Right lobe of liver (tissue), 6 donors: ENCODE measurements at regions not wholly inside any gene's neighbourhood (a gene's known extent, or its start where the extent isn't known, plus 50 kb on each side); places are given as distances from the start of the nearest gene placed in this dataset.

Source experiments
- ATAC-seq, 4 donors: fragments of 200-7000 bp; cut with Tn5 transposase; one replicate each; pipeline ENCODE4 v1.9.1; 2020; ENCODE audit warnings: mild to moderate bottlenecking in 4 of 4, moderate library complexity in 4 of 4
- DNase-seq, 3 donors: peaks; one replicate each; pipeline ENCODE4 v3.0.0-alpha.2; 2020
- H3K27ac ChIP-seq, 3 donors: fragments of 200-600 bp; one replicate each; pipeline ENCODE4 v1.8.0; 2022
- H3K27me3 ChIP-seq, 2 donors: fragments of 200-600 bp; one replicate each; pipeline ENCODE4 v1.8.0; 2022
- H3K36me3 ChIP-seq, 4 donors: fragments of 200-600 bp; sonication (generic) in 1 of 4; one replicate each; pipeline versions ENCODE4 v1.5.1 to v1.8.0; 2017 to 2022; ENCODE audit warnings: control low read depth in 1 of 4
- H3K4me1 ChIP-seq, 4 donors: fragments of 200-600 bp; sonication (generic) in 1 of 4; one replicate each; pipeline versions ENCODE4 v1.5.1 to v1.8.0; 2017 to 2022; ENCODE audit warnings: control low read depth in 1 of 4
- H3K4me3 ChIP-seq, 3 donors: fragments of 200-600 bp; one replicate each; pipeline ENCODE4 v1.8.0; 2022
- H3K9me3 ChIP-seq, 4 donors: fragments of 200-600 bp; sonication (generic) in 1 of 4; one replicate each; pipeline versions ENCODE4 v1.5.1 to v1.8.0; 2017 to 2022; ENCODE audit warnings: control low read depth in 1 of 4
- POLR2A ChIP-seq: fragments of 450-650 bp; IDR thresholded peaks from one replicate; pipeline ENCODE4 v1.6.1; 2017; ENCODE audit warnings: antibody characterized with exemption, mild to moderate bottlenecking
- WGBS: methylation state at CpG from one replicate; pipeline ENCODE4 v1.1.6; 2018; ENCODE audit warnings: low coverage, low lambda C conversion rate; ENCODE audit not compliant: insufficient coverage; ENCODE audit errors: missing lambda C conversion rate; 5-methylcytosine and 5-hydroxymethylcytosine counted together
- intact Hi-C, 2 donors: fragments of 100-400 bp; cut with DNase I; formaldehyde crosslinking; loops; one replicate each; pipeline versions ENCODE4 v1.11.2 to v1.14.1; 2022
- TF ChIP-seq, protein P1 (sequence below), 4 donors: fragments of 200-600 bp in 3 of 4; fragments of 450-650 bp in 1 of 4; IDR thresholded peaks; one replicate each; pipeline versions ENCODE4 v1.5.1 to v1.8.0; 2016 to 2022; ENCODE audit warnings: antibody characterized with exemption in 4 of 4, mild to moderate bottlenecking in 2 of 4
- donor health status: DM: no; HTN: yes; CAD: no.
- donor health status: DM: no; HTN: no; CAD: no.
- donor health status: DM: no; HTN: no; CAD: no.
- donor health status: DM: no; HTN: yes; CAD: no.
- donor health status: DM: no; HTN: yes; CAD: no.

DNA sequence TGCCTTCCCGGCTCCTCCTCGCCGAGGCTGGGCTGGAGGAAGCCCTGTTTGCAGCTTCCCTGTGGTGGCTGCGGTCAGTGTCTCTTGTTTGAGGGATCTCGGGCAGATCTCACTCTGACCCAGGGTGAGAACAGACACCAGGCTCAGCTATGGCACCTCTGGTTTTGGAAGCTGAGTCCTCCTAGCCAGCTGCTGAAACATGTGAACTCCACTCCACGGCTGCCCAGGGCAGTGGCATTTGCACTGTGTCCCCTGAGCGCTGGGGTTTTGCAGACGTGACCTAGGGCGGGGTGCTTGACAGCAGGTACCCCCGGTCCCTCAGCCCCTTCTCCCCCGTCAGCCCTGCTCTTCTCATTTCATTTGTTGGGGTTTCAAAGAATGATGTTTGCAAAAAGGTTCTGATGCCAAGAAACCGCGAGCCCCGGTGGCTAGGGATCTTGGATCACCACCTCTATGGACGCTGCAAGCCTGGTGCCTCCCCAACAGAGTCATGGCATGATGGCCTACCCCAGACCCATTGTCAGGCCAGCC lies 55.0 kb upstream of the DACT2 start:
- H3K27ac ChIP-seq, result no peak overlapping the region
- WGBS, result no CpG with 5 or more reads among the region's 15 CpGs
- H3K27me3 ChIP-seq, result no peaks in the 10 kb centered on the region
- intact Hi-C loops, result loop anchor here (5.0 kb wide), 1 partner anchor 513 kb away; no protein-coding TSS in a partner anchor
- H3K4me3 ChIP-seq, result no peak overlapping the region
- H3K9me3 ChIP-seq, result no peaks in the 10 kb centered on the region
- ATAC-seq (no peak), DNase-seq (no peak)
- no peaks in the 10 kb centered on the region for H3K36me3 ChIP-seq
- H3K4me1 ChIP-seq, result no peaks in the 10 kb centered on the region
- TF ChIP-seq, protein P1, sequence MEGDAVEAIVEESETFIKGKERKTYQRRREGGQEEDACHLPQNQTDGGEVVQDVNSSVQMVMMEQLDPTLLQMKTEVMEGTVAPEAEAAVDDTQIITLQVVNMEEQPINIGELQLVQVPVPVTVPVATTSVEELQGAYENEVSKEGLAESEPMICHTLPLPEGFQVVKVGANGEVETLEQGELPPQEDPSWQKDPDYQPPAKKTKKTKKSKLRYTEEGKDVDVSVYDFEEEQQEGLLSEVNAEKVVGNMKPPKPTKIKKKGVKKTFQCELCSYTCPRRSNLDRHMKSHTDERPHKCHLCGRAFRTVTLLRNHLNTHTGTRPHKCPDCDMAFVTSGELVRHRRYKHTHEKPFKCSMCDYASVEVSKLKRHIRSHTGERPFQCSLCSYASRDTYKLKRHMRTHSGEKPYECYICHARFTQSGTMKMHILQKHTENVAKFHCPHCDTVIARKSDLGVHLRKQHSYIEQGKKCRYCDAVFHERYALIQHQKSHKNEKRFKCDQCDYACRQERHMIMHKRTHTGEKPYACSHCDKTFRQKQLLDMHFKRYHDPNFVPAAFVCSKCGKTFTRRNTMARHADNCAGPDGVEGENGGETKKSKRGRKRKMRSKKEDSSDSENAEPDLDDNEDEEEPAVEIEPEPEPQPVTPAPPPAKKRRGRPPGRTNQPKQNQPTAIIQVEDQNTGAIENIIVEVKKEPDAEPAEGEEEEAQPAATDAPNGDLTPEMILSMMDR (IDR thresholded peaks at IDR 0.05), result no peak
- no peak for TF ChIP-seq POLR2A

DNA sequence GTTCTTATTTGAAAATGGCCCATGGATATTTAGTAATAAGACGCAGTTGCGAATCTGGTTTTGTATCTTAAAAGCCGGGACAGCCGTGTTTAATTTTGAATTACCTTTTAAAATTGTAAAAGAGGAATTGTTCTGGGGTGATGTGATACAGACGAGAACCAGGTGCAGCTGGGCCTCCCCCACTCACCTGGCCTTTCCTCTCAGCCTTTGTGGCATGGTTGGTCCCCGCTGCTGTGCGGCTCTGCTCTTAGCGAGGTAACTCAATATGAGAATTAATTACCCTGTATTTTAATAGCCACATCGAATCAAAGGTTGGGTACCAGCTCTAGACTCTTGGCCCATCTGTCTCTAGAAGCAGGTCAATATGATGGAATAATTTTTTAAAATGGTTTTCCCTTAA lies 56.5 kb upstream of the DACT2 start:
- intact Hi-C loops, result loop anchor here in 1 of 2 donors (5.0 kb wide), 1 partner anchor 511 kb away; no protein-coding TSS in a partner anchor
- no peak for DNase-seq
- Histone ChIP-seq H3K4me1 (no peaks in the 10 kb centered on the region), H3K4me3 (no peak overlapping the region), H3K27me3 (no peaks in the 10 kb centered on the region), H3K36me3 (no peaks in the 10 kb centered on the region), H3K9me3 (no peaks in the 10 kb centered on the region), H3K27ac (no peak overlapping the region)
- WGBS, result 86% methylated on average over 9 of the region's 9 CpGs
- no peak for ATAC-seq
- TF ChIP-seq, protein P1 (IDR thresholded peaks at IDR 0.05), result no peak
- TF ChIP-seq POLR2A, result no peak

GRCh38 chr6:168376811-168377483 lies 57.4 kb upstream of the DACT2 start:
- intact Hi-C loops, result loop anchor here in 1 of 2 donors (5.0 kb wide), 1 partner anchor 510 kb away; no protein-coding TSS in a partner anchor
- no peak overlapping the region for H3K27ac ChIP-seq

DNA sequence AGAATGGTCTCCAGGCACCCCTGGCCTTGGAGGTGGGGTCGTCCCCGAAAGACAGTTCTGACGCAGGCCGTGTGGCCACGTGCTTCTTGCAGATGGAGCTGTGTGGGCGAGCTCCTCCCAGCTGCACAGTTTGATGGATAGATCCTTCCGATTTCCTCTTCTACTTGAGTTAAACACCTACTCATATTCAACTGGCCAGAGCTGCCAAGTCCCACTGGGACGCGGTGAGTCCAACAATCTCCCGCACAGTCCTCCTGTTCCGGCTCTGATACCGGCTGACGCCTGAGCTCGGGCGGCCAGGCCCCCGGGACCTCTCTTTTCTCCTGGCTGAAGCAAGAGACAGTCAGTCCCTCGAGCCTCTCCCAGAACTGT lies 57.9 kb upstream of the DACT2 start:
- H3K27ac ChIP-seq, result no peak overlapping the region
- TF ChIP-seq POLR2A, result no peak
- TF ChIP-seq, protein P1 (IDR thresholded peaks at IDR 0.05), result no peak
- no peaks in the 10 kb centered on the region for H3K27me3 ChIP-seq
- 60% methylated on average over 7 of the region's 17 CpGs for WGBS
- no peaks in the 10 kb centered on the region for H3K9me3 ChIP-seq
- DNase-seq (no peak), ATAC-seq (no peak)
- H3K4me1 ChIP-seq, result no peaks in the 10 kb centered on the region
- H3K4me3 ChIP-seq, result no peak overlapping the region
- intact Hi-C loops, result loop anchor here in 1 of 2 donors (5.0 kb wide), 1 partner anchor 510 kb away; no protein-coding TSS in a partner anchor
- H3K36me3 ChIP-seq, result no peaks in the 10 kb centered on the region

More at GRCh38 chr6:168376811-168377483, 57.4 kb upstream of the DACT2 start:
- no peak for ATAC-seq
- Histone ChIP-seq H3K9me3 (no peaks in the 10 kb centered on the region), H3K4me3 (no peak overlapping the region), H3K4me1 (no peaks in the 10 kb centered on the region), H3K27me3 (no peaks in the 10 kb centered on the region), H3K36me3 (no peaks in the 10 kb centered on the region)
- 64% methylated on average over 8 of the region's 19 CpGs for WGBS
- no peak for DNase-seq
- TF ChIP-seq POLR2A, result no peak
- TF ChIP-seq, protein P1 (IDR thresholded peaks at IDR 0.05), result no peak
